Osteoblast (primary cell): ENCODE measurements at regions not wholly inside any gene's neighbourhood (a gene's known extent, or its start where the extent isn't known, plus 50 kb on each side); places are given as distances from the start of the nearest gene placed in this dataset.

Experiments used
- DNase-seq: peaks from one replicate; pipeline ENCODE4 v3.0.0; 2011; ENCODE audit warnings: low spot score, mixed read lengths; ENCODE audit not compliant: insufficient read length; ENCODE audit errors: missing footprints
- H2AFZ ChIP-seq: 2 replicates; pipeline ENCODE4 v1.6.0; 2011; ENCODE audit warnings: mild to moderate bottlenecking, low read length
- H3K27ac ChIP-seq: 2 replicates; pipeline ENCODE4 v1.5.1; 2011; ENCODE audit warnings: mild to moderate bottlenecking, low read depth, low read length, moderate library complexity
- H3K27me3 ChIP-seq: 2 replicates; pipeline ENCODE4 v1.6.0; 2012; ENCODE audit warnings: mild to moderate bottlenecking, control low read depth, inconsistent platforms, low read length, moderate library complexity; ENCODE audit not compliant: insufficient read depth
- H3K36me3 ChIP-seq: 2 replicates; pipeline ENCODE4 v1.5.1; 2011; ENCODE audit warnings: mild to moderate bottlenecking, low read length, control low read depth, moderate library complexity; ENCODE audit not compliant: insufficient read depth
- H3K4me1 ChIP-seq: 2 replicates; pipeline ENCODE4 v1.5.1; 2011; ENCODE audit warnings: mild to moderate bottlenecking, low read length, control low read depth, moderate library complexity; ENCODE audit not compliant: insufficient read depth
- H3K4me2 ChIP-seq: 2 replicates; pipeline ENCODE4 v1.6.0; 2011; ENCODE audit warnings: mild to moderate bottlenecking, low read length; ENCODE audit not compliant: insufficient read depth
- H3K4me3 ChIP-seq: fragments of 200-600 bp; sonication (generic); 3 replicates; pipeline ENCODE4 v1.5.1; 2012; ENCODE audit warnings: mild to moderate bottlenecking, low read length, inconsistent platforms; ENCODE audit not compliant: insufficient read depth
- H3K79me2 ChIP-seq: 2 replicates; pipeline ENCODE4 v1.6.0; 2012; ENCODE audit warnings: mild to moderate bottlenecking, low read length, control low read depth, inconsistent platforms; ENCODE audit not compliant: insufficient read depth
- H3K9me3 ChIP-seq: 2 replicates; pipeline ENCODE4 v1.5.1; 2011; ENCODE audit warnings: low read depth, low read length, control low read depth
- H4K20me1 ChIP-seq: 2 replicates; pipeline ENCODE4 v1.6.0; 2012; ENCODE audit warnings: mild to moderate bottlenecking, low read length, control low read depth; ENCODE audit not compliant: insufficient read depth
- CTCF ChIP-seq: IDR thresholded peaks from 2 replicates; pipeline ENCODE4 v1.5.1; 2011; ENCODE audit warnings: mild to moderate bottlenecking, low read depth, low read length, moderate library complexity; ENCODE audit errors: extremely low read depth

- no peaks in the 10 kb centered on the region for H3K36me3 ChIP-seq
- no peaks in the 10 kb centered on the region for H3K9me3 ChIP-seq
- no peaks in the 10 kb centered on the region for H3K27me3 ChIP-seq
- no peaks in the 10 kb centered on the region for H3K4me1 ChIP-seq
- DNase-seq, result no peak
- H3K79me2 ChIP-seq, result no peaks in the 10 kb centered on the region
- no peak overlapping the region for H2AFZ ChIP-seq
- no peak overlapping the region for H3K4me3 ChIP-seq
- no peaks in the 10 kb centered on the region for H4K20me1 ChIP-seq
- no peak for TF ChIP-seq CTCF
- no peak overlapping the region for H3K27ac ChIP-seq
- no peak overlapping the region for H3K4me2 ChIP-seq
These were observed 685.7 kb downstream of the MCTP2 start for GRCh38 chr15:94917068-94917467.

DNA sequence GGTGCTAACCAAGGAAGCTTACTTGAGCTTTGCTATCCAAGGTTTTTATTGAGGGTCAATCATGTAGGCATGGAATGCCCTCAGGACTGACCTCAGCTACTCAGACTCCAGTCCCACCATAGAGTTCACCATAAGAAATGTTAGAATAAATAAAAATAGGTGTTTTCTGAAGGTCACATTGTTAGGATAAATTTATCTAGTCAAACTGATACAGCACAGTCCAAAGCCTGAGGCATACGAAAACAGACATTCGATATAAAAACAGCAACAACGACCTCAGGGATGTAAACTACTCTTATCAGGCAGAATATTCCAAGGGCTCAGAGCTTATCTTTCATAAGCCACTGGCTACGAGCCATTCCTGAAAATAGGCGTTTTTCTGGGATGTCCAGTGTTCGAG is 690.6 kb downstream of the MCTP2 start:
- Histone ChIP-seq H3K4me1 (no peaks in the 10 kb centered on the region), H3K27ac (no peak overlapping the region)
- no peak for DNase-seq

DNA sequence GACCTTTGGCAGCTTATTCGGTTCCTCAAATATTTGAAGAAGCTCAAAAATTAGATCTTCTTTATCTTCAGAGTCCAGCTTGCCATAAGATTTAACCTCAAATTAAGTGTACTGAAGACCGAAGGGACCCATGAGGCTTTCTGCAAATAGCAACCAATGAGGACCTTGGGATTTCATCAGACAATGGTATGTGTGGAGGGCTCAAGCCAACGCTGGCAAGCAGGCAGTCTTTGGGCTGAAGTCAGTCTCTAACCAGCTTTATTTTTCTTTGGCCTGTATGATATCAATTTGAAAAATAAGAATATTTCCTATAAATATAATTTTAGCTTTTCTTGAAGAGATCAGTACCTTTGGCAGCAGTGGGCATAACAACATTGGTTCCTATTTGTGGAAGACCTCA is 692.7 kb downstream of the MCTP2 start:
- no peak overlapping the region for H3K4me3 ChIP-seq
- H3K9me3 ChIP-seq, result peaks cover 2% of the 10 kb centered on the region
- TF ChIP-seq CTCF, result no peak
- H3K4me1 ChIP-seq, result no peaks in the 10 kb centered on the region
- no peak for DNase-seq
- H3K27me3 ChIP-seq, result no peaks in the 10 kb centered on the region
- no peaks in the 10 kb centered on the region for H3K36me3 ChIP-seq
- H2AFZ ChIP-seq, result no peak overlapping the region
- no peak overlapping the region for H3K4me2 ChIP-seq
- H3K79me2 ChIP-seq, result no peaks in the 10 kb centered on the region
- H4K20me1 ChIP-seq, result no peaks in the 10 kb centered on the region
- H3K27ac ChIP-seq, result no peak overlapping the region

More for the DNA sequence above, 690.6 kb downstream of the MCTP2 start:
- H3K79me2 ChIP-seq, result no peaks in the 10 kb centered on the region
- no peak overlapping the region for H3K4me2 ChIP-seq
- no peak overlapping the region for H2AFZ ChIP-seq
- H4K20me1 ChIP-seq, result no peaks in the 10 kb centered on the region
- TF ChIP-seq CTCF, result no peak
- no peak overlapping the region for H3K4me3 ChIP-seq
- no peaks in the 10 kb centered on the region for H3K27me3 ChIP-seq
- no peaks in the 10 kb centered on the region for H3K9me3 ChIP-seq
- no peaks in the 10 kb centered on the region for H3K36me3 ChIP-seq

- no peak overlapping the region for H3K4me3 ChIP-seq
These were observed 693.7 kb downstream of the MCTP2 start for GRCh38 chr15:94924971-94925598.

More at GRCh38 chr15:94924971-94925598, 693.7 kb downstream of the MCTP2 start:
- no peaks in the 10 kb centered on the region for H4K20me1 ChIP-seq
- H2AFZ ChIP-seq, result no peak overlapping the region
- no peak for TF ChIP-seq CTCF
- H3K79me2 ChIP-seq, result no peaks in the 10 kb centered on the region
- no peak overlapping the region for H3K4me2 ChIP-seq
- H3K36me3 ChIP-seq, result no peaks in the 10 kb centered on the region
- no peak overlapping the region for H3K27ac ChIP-seq
- no peak for DNase-seq
- no peaks in the 10 kb centered on the region for H3K27me3 ChIP-seq
- H3K9me3 ChIP-seq, result peaks cover 4% of the 10 kb centered on the region
- no peaks in the 10 kb centered on the region for H3K4me1 ChIP-seq
